WTC11 (cell line): ENCODE measurements at regions not wholly inside any gene's neighbourhood (a gene's known extent, or its start where the extent isn't known, plus 50 kb on each side); places are given as distances from the start of the nearest gene placed in this dataset.

Experiments used
- ATAC-seq: fragments of 200-7000 bp; cut with Tn5 transposase; 2 replicates; pipeline ENCODE4 v1.10.0; 2021; ENCODE audit warnings: mild to moderate bottlenecking, moderate library complexity
- CTCF ChIA-PET: fragments of 300-600 bp; sonication (Branson Sonifier 250); formaldehyde crosslinking; loops from one replicate; lab custom pipeline; 2021; ENCODE audit warnings: antibody characterized with exemption; lab: Charles Lee
- POLR2A ChIA-PET: fragments of 350-600 bp; sonication (Branson Sonifier 250); formaldehyde crosslinking; loops from one replicate; lab custom pipeline; 2021; ENCODE audit warnings: antibody characterized with exemption; lab: Charles Lee
- DNase-seq: peaks from one replicate; pipeline ENCODE4 v3.0.0; 2021; ENCODE audit warnings: low spot score
- H3K27ac Mint-ChIP-seq: 2 replicates; pipeline ENCODE4 v1.8.0; 2021; ENCODE audit warnings: mixed read lengths
- H3K27me3 Mint-ChIP-seq: 2 replicates; pipeline ENCODE4 v1.8.0; 2021; ENCODE audit warnings: low read depth, mild to moderate bottlenecking, moderate library complexity, mixed read lengths
- H3K36me3 Mint-ChIP-seq: 2 replicates; pipeline ENCODE4 v1.8.0; 2021; ENCODE audit warnings: mixed read lengths
- H3K4me1 Mint-ChIP-seq: 2 replicates; pipeline ENCODE4 v1.8.0; 2022; ENCODE audit warnings: mixed read lengths
- H3K4me3 Mint-ChIP-seq: 2 replicates; pipeline ENCODE4 v1.8.0; 2021; ENCODE audit warnings: mild to moderate bottlenecking, moderate library complexity, mixed read lengths
- H3K9me3 Mint-ChIP-seq: 2 replicates; pipeline ENCODE4 v1.8.0; 2021; ENCODE audit warnings: mixed read lengths
- ATF3 ChIP-seq: sonication (generic); formaldehyde crosslinking; conservative IDR thresholded peaks from 2 replicates; pipeline ENCODE4 v1.8.1; 2022; ENCODE audit warnings: mild to moderate bottlenecking, missing genetic modification reagents
- CBFB ChIP-seq: sonication (generic); formaldehyde crosslinking; IDR thresholded peaks from 2 replicates; pipeline ENCODE4 v1.8.1; 2022; ENCODE audit warnings: mild to moderate bottlenecking, low read depth, missing genetic modification reagents
- CREM ChIP-seq: sonication (generic); formaldehyde crosslinking; IDR thresholded peaks from 2 replicates; pipeline ENCODE4 v1.8.1; 2022; ENCODE audit warnings: mild to moderate bottlenecking, missing genetic modification reagents, moderate library complexity
- ERG ChIP-seq: fragments of 250-450 bp; sonication (Bioruptor Pico); IDR thresholded peaks from 2 replicates; pipeline ENCODE4 v1.8.0; 2021; ENCODE audit warnings: mild to moderate bottlenecking
- FOXP1 ChIP-seq: sonication (generic); formaldehyde crosslinking; IDR thresholded peaks from 2 replicates; pipeline ENCODE4 v1.8.0; 2022; ENCODE audit warnings: missing genetic modification reagents, mild to moderate bottlenecking, moderate library complexity, borderline replicate concordance
- FOXP4 ChIP-seq: sonication (generic); formaldehyde crosslinking; IDR thresholded peaks from 2 replicates; pipeline ENCODE4 v1.8.0; 2022; ENCODE audit warnings: mild to moderate bottlenecking, missing genetic modification reagents
- JAZF1 ChIP-seq: fragments of 250-450 bp; sonication (Bioruptor Pico); IDR thresholded peaks from 2 replicates; pipeline ENCODE4 v1.9.0; 2021; ENCODE audit warnings: moderate library complexity, mild to moderate bottlenecking, inconsistent platforms
- MLX ChIP-seq: sonication (generic); formaldehyde crosslinking; IDR thresholded peaks from 2 replicates; pipeline ENCODE4 v1.8.1; 2023; ENCODE audit warnings: mild to moderate bottlenecking, missing genetic modification reagents, moderate library complexity
- MXD4 ChIP-seq: fragments of 250-450 bp; sonication (Bioruptor Pico); IDR thresholded peaks from 2 replicates; pipeline ENCODE4 v1.8.0; 2021; ENCODE audit warnings: mild to moderate bottlenecking, moderate library complexity, borderline replicate concordance
- NR3C1 ChIP-seq: sonication (generic); formaldehyde crosslinking; conservative IDR thresholded peaks from 2 replicates; pipeline ENCODE4 v1.8.1; 2023; ENCODE audit warnings: low read depth, mild to moderate bottlenecking, missing genetic modification reagents
- PREB ChIP-seq: sonication (generic); formaldehyde crosslinking; IDR thresholded peaks from 2 replicates; pipeline ENCODE4 v1.8.1; 2022; ENCODE audit warnings: mild to moderate bottlenecking, missing genetic modification reagents, moderate library complexity, borderline replicate concordance
- SP1 ChIP-seq: sonication (generic); formaldehyde crosslinking; conservative IDR thresholded peaks from 2 replicates; pipeline ENCODE4 v1.8.1; 2022; ENCODE audit warnings: missing genetic modification reagents
- ZBTB21 ChIP-seq: sonication (generic); formaldehyde crosslinking; IDR thresholded peaks from 2 replicates; pipeline ENCODE4 v1.8.1; 2023; ENCODE audit warnings: mild to moderate bottlenecking, missing genetic modification reagents, borderline replicate concordance
- ZNF138 ChIP-seq: sonication (generic); formaldehyde crosslinking; conservative IDR thresholded peaks from 2 replicates; pipeline ENCODE4 v1.8.1; 2022; ENCODE audit warnings: mild to moderate bottlenecking, moderate library complexity, missing genetic modification reagents
- TF ChIP-seq, protein P1 (sequence below): fragments of 250-450 bp; sonication (Bioruptor Pico); IDR thresholded peaks from 2 replicates; pipeline ENCODE4 v1.9.0; 2021; ENCODE audit warnings: moderate library complexity, mild to moderate bottlenecking, inconsistent platforms, borderline replicate concordance
- TF ChIP-seq, protein P2 (sequence below): fragments of 250-450 bp; sonication (Bioruptor Pico); IDR thresholded peaks from 2 replicates; pipeline ENCODE4 v1.9.0; 2021; ENCODE audit warnings: mild to moderate bottlenecking
- TF ChIP-seq, protein P3 (sequence below): sonication (generic); formaldehyde crosslinking; IDR thresholded peaks from 2 replicates; pipeline ENCODE4 v1.8.1; 2023; ENCODE audit warnings: mild to moderate bottlenecking, missing genetic modification reagents, moderate library complexity
- TF ChIP-seq, protein P4 (sequence below): sonication (generic); formaldehyde crosslinking; IDR thresholded peaks from 2 replicates; pipeline ENCODE4 v1.8.0; 2022; ENCODE audit warnings: mild to moderate bottlenecking, missing genetic modification reagents
- TF ChIP-seq, protein P5 (sequence below): sonication (generic); formaldehyde crosslinking; IDR thresholded peaks from 2 replicates; pipeline ENCODE4 v1.8.1; 2022; ENCODE audit warnings: mild to moderate bottlenecking, moderate library complexity, missing genetic modification reagents
- TF ChIP-seq, protein P6 (sequence below): fragments of 250-450 bp; sonication (Bioruptor Pico); conservative IDR thresholded peaks from 2 replicates; pipeline ENCODE4 v1.9.0; 2021; ENCODE audit warnings: mild to moderate bottlenecking

- H3K36me3 Mint-ChIP-seq = peaks cover 20% of the 10 kb centered on the region
- H3K4me3 Mint-ChIP-seq = peak overlapping the region; percentile 41
- ChIA-PET CTCF (no interaction called here), POLR2A (no interaction called here)
- H3K9me3 Mint-ChIP-seq = peaks cover 32% of the 10 kb centered on the region
- DNase-seq (no peak), ATAC-seq (peak; percentile 93)
- H3K4me1 Mint-ChIP-seq = peaks cover 35% of the 10 kb centered on the region
- peak overlapping the region; percentile 88 for H3K27ac Mint-ChIP-seq
- TF ChIP-seq, protein P1, sequence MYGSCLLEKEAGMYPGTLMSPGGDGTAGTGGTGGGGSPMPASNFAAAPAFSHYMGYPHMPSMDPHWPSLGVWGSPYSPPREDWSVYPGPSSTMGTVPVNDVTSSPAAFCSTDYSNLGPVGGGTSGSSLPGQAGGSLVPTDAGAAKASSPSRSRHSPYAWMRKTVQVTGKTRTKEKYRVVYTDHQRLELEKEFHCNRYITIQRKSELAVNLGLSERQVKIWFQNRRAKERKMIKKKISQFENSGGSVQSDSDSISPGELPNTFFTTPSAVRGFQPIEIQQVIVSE (CRISPR knock-in tag) = no peak
- TF ChIP-seq, protein P2, sequence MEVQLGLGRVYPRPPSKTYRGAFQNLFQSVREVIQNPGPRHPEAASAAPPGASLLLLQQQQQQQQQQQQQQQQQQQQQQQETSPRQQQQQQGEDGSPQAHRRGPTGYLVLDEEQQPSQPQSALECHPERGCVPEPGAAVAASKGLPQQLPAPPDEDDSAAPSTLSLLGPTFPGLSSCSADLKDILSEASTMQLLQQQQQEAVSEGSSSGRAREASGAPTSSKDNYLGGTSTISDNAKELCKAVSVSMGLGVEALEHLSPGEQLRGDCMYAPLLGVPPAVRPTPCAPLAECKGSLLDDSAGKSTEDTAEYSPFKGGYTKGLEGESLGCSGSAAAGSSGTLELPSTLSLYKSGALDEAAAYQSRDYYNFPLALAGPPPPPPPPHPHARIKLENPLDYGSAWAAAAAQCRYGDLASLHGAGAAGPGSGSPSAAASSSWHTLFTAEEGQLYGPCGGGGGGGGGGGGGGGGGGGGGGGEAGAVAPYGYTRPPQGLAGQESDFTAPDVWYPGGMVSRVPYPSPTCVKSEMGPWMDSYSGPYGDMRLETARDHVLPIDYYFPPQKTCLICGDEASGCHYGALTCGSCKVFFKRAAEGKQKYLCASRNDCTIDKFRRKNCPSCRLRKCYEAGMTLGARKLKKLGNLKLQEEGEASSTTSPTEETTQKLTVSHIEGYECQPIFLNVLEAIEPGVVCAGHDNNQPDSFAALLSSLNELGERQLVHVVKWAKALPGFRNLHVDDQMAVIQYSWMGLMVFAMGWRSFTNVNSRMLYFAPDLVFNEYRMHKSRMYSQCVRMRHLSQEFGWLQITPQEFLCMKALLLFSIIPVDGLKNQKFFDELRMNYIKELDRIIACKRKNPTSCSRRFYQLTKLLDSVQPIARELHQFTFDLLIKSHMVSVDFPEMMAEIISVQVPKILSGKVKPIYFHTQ = no peak
- TF ChIP-seq CREM (CRISPR knock-in tag) (no peak), NR3C1 (CRISPR knock-in tag) (no peak), MLX (no peak), CBFB (CRISPR knock-in tag) (no peak), MXD4 (no peak), ERG (CRISPR knock-in tag) (no peak), SP1 (CRISPR knock-in tag) (no peak)
- TF ChIP-seq, protein P3, sequence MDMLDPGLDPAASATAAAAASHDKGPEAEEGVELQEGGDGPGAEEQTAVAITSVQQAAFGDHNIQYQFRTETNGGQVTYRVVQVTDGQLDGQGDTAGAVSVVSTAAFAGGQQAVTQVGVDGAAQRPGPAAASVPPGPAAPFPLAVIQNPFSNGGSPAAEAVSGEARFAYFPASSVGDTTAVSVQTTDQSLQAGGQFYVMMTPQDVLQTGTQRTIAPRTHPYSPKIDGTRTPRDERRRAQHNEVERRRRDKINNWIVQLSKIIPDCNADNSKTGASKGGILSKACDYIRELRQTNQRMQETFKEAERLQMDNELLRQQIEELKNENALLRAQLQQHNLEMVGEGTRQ (CRISPR knock-in tag) = no peak
- TF ChIP-seq, protein P4, sequence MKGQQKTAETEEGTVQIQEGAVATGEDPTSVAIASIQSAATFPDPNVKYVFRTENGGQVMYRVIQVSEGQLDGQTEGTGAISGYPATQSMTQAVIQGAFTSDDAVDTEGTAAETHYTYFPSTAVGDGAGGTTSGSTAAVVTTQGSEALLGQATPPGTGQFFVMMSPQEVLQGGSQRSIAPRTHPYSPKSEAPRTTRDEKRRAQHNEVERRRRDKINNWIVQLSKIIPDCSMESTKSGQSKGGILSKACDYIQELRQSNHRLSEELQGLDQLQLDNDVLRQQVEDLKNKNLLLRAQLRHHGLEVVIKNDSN (CRISPR knock-in tag) = no peak
- TF ChIP-seq, all 79 proteins: peak for 0
- no peaks in the 10 kb centered on the region for H3K27me3 Mint-ChIP-seq
Observed at GRCh38 chr12:102611995-102612394, 131.6 kb upstream of the IGF1 start.

DNA sequence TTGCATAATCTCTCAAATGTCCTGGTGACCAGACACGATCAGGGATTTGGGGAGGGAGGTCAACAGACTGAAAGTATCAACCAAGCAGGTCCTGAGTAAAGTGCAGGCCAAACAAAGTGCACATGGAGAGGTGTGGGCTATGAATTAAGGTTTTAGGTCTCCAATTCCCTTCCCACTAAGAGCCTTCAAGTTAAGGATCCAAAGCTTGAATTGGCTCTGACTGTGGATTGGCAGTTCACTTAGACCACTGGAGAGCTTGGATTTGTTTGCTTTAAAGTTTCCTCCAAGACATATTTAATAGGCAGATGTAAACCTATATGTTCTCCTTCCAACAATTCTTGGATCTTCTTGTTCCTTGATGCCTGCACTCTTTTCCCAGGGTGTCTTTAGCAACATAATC is 129.6 kb upstream of the IGF1 start:
- no peak for DNase-seq
- H3K4me3 Mint-ChIP-seq = no peak overlapping the region
- ChIA-PET CTCF (no interaction called here), POLR2A (no interaction called here)
- no peak overlapping the region for H3K27ac Mint-ChIP-seq
- no peaks in the 10 kb centered on the region for H3K27me3 Mint-ChIP-seq
- peaks cover 20% of the 10 kb centered on the region for H3K36me3 Mint-ChIP-seq
- H3K9me3 Mint-ChIP-seq = peaks cover 36% of the 10 kb centered on the region
- peaks cover 35% of the 10 kb centered on the region for H3K4me1 Mint-ChIP-seq
- ATAC-seq = no peak
- TF ChIP-seq ZNF138 (CRISPR knock-in tag) = no peak
- TF ChIP-seq ZBTB21 (CRISPR knock-in tag) = no peak
- no peak for TF ChIP-seq PREB (CRISPR knock-in tag)
- no peak for TF ChIP-seq JAZF1 (CRISPR knock-in tag)
- no peak for TF ChIP-seq FOXP1 (CRISPR knock-in tag)
- TF ChIP-seq, protein P5, sequence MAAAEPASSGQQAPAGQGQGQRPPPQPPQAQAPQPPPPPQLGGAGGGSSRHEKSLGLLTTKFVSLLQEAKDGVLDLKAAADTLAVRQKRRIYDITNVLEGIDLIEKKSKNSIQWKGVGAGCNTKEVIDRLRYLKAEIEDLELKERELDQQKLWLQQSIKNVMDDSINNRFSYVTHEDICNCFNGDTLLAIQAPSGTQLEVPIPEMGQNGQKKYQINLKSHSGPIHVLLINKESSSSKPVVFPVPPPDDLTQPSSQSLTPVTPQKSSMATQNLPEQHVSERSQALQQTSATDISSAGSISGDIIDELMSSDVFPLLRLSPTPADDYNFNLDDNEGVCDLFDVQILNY = no peak
- no peak for TF ChIP-seq ATF3 (CRISPR knock-in tag)
- TF ChIP-seq, protein P6, sequence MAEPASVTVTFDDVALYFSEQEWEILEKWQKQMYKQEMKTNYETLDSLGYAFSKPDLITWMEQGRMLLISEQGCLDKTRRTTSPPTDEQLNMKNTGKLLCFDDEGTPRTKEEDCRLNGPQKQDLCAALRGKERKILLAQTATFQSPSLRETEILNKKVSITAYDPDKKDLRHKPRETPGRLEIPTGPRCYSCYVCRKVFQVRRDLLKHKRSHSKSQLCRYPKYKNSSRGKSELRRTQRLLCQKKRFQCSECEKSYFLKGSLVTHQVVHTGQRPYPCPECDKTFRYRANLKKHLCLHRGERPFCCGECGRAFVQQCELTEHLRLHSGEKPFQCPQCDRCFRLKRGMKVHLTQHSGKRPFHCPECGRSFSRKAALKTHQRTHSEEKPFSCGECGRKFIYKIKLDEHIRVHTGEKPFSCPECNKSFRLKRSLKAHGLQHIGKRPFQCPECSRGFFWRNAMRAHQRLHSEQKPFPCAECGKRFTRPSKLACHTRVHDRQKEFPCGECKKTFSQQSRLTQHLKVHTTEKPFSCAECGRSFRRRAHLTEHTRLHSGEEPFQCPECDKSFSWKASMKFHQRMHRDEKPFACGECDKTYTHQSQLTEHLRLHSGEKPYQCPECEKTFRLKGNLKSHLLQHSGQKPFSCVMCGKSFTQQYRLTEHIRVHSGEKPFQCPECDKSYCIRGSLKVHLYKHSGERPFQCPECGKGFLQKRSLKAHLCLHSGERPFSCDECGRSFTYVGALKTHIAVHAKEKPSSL (CRISPR knock-in tag) = no peak
- no peak for TF ChIP-seq FOXP4
